Hematopoietic multipotent progenitor cell treated with erythropoietin and hydrocortisone succinate and interleukin-3 and kit ligand, for 4 days (in vitro differentiated cells): ENCODE measurements at regions not wholly inside any gene's neighbourhood (a gene's known extent, or its start where the extent isn't known, plus 50 kb on each side); places are given as distances from the start of the nearest gene placed in this dataset.

Source experiments
- DNase-seq: peaks from one replicate; pipeline ENCODE4 v3.0.0-alpha.2; 2015

DNA sequence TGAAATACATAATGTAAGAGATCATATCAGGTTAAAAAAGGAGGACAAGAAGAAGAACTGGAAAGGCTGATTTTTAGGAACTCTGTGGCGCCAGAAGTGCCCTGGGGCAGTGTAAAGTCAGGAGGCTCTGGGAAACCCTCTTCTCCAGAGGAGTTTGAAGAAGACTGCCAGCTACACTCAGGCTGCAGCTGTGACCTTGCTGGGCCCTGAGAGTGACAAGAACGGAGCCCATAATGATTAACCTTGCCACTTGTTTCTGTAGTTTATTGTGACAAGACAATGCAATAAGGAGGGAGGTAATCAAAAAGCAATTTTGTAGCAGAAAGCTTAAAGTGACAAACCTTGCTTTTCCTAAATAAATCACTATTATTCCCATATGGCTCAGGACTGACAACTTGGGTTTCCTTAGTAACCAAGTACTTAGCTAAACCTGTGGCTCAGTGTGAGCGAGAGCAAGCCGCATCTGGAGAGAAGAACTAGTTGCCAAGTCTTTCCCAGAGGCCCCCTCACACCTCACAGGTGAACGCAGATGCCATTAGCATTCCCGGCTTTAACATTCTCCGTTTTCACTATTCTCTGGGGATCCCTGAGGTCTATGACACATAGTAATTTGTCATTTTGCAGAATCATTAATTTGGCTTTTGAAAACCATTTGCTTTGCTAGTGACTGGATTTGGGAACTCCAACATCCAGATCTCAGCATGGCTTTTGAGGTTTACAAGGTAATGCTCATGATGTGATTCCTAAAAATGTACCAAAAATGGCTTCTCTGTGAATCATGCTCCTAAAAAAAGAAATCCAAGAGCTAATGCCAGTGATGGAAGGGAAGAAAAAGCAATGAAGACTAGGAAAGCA is 115.9 kb downstream of the OMA1 start:
- no peak for DNase-seq

DNA sequence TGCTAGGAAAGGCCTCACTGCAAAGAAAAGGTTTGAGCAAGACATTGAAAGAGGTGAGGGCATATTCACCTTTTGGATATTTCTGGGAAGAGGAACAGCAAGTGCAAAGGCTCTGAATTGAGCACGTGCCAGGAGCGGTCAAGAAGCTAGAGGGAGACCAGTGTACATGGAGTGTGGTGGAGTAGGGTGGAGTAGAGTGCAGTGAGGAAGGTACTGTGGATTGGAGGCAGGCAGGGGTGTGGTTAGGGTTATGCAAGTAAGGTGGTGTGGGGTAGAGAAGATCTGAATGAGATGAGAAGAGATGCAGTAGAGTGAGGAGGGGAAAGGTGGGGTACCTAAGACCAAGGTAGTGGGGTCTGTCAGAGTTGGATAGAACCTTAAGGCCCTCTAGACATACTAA is 119.6 kb downstream of the OMA1 start:
- DNase-seq = no peak

DNA sequence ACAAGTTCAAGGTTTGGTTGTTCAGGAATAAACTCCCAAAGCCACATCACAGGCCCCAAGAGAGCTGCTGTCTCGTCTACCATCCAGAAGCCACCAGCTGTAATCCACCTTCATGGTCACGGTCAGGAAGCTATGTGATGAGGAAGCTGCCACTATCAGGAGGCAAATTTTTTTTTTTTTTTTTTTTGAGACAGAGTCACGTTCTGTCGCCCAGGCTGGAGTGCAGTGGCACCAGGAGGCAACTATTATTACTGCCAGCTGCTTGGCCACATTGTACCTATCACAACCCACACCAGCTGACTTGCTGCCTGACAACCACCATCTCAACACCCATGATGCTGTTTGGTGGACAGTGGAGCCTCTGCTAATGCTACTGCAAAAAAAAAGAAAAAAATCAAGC is 124.1 kb downstream of the OMA1 start:
- DNase-seq = no peak

DNA sequence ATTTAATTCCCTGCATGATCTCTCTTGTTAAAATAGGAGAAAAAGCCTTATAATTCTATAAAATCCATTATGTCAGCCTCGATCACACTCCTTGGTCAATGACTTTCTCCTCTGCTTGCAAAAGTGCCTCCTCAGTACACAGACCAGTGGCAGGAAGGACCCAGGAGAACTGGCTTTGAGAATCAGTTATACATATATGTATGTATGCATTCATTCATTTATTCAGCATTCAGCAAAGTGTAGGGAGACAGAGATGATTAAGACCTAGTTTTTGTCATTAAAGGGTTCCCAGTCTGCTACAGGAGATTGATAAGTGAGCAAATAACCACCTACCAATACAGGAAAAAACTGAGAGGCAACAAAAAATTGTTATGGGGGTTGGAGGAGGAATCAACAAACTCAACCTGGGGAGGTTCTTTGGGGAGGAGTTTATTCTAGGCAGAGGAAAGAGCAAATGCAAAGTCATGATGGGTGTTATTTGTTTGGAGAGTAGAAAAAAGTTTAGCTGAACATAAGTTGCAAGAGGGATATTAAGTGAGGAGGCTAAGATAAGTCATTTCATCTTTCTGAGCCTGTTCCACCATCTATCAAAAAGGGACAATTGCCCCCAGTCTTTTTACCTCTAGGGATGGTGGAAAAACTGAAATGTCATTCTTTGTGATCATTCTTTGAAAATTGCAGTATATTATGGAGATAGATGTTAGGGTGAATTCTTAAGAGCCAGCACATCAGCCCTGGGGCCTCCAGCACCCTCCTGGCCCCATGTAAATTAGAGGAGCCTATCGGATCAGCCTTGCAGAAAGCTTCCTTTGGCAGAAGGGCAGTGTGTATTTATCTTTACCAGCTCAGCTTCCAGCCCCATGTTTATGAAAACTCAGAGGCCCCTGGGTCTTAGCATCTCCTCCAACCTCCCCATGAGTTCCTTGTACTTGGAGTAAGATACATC is 128.0 kb downstream of the OMA1 start:
- no peak for DNase-seq

DNA sequence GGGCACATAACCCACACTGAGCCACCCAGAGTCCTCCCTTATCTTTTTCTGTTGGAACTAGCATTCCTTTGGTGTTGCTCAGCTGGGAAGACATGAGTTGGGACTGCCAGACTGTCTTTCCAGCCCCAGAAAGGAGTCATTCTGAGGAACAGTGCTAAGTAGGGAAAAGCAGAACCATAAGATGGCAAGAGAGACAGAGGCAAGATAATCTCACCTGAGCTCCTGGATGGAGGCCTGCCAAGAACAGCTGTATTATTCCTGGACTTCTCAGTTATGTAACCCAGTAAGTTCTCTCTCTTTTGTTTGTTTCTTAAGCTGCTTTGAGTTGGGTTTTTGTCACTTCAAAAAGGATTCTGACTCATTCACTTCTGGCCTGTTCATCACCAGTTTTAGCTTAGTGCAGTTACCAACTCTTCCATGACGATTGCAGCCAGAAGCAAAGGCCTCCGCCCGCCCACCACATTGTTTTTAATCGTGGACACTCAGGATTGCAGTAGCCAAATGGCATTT is 134.4 kb downstream of the OMA1 start:
- no peak for DNase-seq

DNA sequence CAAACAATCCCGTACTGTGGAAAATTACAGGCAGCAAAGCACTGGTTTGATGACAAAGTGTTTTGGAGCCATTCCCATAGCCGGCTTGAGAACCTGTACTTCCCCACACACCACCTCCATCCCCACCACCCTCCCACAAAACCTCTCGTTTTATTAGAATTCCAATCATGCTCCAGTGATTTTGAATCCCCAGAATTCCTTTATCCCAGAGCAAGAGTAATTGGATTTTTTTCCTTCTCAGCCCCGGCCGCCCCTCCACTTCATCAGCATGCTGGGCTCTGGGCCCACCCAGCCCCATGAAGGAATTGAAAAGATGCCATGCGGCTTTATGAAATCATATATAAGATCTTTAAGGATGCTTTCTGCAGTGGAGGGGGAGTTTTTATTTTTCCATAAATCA is 136.6 kb downstream of the OMA1 start:
- no peak for DNase-seq

DNA sequence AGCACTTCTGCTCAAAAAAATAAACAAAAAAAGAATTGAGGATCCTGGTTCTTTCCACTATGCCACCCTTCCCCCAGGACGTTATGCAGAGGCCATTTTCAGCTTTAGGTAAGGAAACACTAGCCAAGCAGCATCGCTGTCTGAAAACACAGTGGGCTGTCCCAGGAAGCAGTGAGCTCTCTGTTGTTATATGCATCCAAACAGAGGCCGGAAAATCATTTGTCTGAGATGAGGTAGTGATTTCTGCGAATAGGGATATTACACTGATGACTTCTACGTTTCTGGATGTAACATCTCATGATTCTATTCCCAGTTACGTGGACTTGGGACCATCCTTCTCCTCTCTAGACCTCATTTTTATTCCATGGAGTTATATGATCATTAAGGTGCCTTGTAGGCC is 137.2 kb downstream of the OMA1 start:
- no peak for DNase-seq

DNA sequence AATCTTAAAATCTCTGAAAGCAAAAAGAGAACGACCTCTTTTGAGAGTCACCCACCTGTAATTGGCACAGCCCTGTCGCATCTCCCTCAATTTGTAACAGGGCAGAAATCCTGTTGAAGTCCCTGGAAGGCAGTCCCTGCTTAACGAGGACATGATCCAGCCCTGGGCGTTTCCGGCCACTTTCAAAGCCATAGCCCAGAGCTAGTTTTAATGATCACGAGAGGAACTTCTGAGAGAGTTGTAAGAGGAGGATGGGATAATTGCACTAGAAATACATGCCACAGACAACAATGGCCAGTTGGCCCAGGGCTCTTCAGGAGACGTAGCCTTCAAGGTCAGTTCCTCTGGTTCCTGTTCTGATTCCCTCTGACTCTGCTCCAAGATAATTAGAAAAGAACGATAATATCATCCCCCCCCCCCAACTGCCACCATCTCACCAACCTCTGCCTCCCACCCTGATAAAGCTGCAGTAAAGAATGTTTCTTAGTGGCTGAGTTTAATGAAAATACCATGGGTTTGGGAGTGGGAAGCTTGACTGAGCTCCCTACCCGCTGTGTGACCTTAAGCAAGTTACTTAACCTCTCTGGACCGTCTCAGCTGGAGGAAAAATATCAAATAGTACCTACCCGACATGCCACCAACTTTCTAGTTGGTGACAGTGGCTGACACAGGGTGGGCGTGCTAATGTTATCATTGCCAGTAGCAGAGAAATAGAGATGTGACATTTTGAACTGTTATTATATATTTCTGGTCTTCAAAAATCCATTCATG is 140.0 kb downstream of the OMA1 start:
- DNase-seq = no peak

DNA sequence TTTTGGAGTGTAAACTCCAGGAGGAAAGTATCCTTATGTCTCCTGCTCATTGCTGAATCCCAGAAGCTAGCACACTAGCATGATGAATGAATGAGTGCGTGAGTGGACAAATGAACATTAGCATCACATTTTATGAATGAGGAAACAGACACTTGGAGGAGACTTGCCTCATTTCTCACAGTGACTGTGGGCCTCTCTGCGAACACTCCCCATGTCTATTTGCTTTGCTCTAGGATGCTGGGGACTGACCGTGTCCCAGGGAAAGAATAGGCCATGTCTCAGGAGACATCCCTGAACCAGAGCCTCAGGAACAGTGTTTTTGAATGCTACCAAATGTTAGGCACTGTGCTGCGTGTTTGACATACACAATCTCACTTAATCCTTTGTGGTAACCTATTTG is 140.9 kb downstream of the OMA1 start:
- no peak for DNase-seq

DNA sequence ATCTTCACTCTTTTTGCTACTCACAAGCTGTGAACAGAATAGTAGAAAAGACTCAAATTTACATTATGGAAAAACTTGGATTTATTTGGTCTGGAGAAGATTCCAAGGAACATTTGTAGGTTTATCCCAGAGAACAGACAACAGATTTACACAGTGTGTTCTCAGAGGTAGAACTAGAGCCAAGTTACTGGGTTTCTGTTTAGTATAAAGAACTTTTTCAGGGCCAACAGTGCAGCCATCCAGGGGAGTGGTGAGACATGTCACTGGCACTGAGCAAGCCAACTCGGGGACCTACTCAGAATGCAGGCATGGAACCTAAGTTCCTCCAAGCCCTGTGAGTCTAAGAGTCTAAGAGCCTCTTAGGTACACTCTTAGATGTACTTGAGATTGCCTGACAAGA is 142.6 kb downstream of the OMA1 start:
- no peak for DNase-seq

DNA sequence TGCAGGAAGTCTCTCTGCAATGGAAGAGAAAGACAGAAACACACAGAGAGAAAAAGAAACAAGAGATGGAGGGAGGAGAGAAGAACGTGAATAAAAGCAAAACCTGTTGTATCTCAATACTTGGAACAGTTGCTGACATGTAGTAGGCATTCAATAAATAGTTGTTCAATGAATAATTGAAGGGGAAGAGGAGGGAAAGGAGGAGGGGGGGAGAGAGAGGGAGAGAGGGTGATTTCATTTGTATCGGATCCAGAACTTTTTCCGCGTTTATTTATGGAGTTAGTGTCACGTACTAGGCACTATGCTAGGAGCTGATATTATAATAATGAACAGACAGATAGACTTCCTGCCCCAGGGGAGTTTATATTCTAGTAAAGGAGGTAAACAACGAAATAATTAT is 144.1 kb downstream of the OMA1 start:
- DNase-seq = no peak

DNA sequence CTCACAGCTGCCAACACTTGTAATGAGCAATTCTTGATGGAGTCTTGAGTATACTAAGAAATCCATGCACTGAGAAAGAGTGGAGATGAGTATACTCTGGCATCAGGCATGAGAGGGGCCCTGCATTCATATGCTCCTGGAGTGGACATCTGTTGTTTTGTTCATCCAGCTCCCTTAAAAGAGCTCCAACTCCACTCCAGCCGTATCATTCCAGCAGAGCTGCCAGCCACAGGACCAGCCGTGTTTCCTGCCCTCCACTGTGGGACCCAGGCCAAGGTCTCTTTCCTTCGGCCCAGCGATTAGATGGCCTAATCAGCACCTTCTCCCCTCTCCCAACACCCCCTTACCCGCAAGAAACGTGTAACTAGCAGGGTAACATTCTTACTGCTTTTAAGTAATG is 144.5 kb downstream of the OMA1 start:
- DNase-seq = no peak

DNA sequence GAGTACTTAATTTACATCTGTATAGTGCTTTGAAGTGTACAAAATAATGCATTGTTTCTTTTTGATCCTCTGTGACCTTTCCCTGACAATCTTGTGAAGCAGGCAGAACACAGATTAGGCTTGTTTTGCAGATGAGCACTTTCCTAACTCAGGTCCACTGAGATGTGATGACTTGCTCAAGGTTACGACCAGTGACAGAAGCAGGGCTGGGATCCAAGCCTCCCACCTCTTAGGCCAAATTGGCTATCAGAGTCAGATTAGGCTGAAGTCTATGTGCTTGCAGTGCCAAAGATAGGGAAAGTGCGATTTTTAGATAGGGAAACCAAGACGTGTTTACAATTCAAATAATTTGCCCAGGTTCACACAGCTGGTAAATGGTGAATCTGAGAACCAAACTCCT is 147.3 kb downstream of the OMA1 start:
- DNase-seq = no peak

DNA sequence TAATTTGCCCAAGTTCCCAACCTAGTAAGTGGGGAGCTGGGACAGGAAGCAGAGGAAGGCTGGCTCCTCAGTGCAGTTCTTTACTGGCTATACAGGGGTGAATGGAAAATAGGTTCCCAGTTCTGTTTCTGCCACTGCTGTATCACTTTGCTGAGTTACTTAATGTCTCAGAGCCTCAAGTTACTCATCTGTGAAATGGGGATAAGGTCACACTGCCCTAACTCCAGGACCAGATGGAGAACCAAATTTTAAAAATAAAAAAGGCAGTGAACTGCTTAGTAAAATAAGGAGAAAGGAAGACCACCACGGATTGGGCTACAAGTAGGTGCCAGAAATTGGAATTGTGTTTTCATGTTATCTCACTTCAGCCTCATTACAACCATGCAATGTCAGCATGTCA is 147.8 kb downstream of the OMA1 start:
- DNase-seq = no peak

DNA sequence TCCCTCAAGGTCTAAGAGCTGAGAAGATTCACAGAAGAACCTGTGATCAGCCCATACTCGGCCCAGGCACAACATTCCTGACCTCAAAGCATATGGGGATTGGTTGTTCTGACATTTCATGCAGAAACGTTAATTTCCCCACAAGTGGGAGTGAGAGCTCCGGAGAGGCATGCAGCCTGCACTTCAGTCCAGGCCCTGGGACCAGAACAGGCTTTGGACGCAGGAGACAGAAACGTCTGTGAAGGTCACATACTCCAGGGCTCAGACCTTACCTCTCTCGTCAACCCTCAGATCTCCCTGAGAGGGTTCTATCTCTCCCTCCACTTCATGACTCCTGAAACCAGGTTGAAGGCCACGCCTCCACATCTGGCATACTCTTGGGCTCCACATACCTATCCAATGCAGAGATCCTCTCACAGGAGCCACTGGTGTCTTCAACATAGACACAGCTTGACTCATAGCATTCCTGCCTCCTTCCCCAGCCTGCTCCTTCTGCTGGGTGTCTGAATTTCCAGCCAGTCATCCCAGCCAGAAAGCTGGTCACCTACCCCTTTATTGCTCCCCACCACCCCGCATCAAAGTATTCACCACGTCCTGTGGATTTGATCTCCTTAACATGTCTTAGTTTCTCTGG is 149.2 kb downstream of the OMA1 start:
- no peak for DNase-seq

DNA sequence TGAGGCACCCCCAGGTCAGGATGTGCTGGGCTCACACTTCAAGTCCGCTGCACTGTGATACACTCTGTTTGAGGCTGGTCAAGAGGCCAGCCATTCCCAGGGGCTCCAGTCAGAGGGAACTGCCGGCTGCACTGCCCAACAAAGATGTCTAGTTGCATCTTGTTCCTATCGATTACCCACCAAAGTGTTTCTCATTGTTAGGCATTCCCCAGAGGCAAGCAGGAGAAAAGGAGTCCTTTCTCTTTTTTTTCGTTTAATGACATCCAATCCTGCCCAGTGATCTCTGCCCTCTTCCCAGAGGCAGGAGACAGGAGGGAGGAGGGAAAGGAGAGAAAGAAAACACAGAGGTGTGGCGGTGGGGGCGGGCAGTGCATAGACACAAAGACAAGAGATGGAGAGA is 150.4 kb downstream of the OMA1 start:
- no peak for DNase-seq

DNA sequence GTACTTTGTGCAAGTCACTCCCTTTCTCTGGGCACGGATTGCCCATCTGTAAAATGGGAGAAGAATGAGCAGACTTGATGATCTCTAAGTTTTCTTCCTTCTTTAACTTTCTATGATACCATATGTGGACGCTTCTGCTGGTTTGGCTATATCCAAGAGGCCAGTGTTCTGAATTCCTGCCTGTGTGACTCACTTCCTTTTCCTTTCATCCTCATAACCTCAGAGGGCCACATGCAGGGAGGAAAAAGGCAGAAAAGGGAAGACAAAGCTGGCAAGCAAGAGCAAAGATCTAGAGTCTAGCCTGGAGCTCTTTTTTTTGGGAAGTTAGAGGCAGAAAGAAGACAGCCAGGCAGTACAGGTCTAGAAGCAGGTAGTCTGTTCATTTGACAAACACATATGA is 151.2 kb downstream of the OMA1 start:
- no peak for DNase-seq

DNA sequence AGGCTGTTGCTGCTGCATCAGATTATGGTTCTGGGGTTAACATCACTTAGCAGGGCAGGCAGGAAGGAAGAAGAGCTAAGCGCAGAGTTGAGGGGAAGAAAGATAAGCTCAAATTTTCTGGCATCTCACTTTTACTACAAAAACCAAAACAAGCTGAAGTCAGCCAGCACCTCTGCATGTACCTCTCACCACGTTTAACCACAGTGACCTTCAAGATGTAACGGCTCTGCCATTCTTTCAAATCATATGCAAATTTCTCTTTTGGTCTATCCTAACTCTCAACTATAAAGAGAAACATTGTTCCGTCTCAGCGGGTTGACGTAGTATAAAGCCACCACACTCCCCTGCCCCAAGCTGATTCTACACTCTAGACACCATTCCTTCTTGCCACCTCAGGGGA is 154.4 kb downstream of the OMA1 start:
- peak; percentile 2 for DNase-seq

DNA sequence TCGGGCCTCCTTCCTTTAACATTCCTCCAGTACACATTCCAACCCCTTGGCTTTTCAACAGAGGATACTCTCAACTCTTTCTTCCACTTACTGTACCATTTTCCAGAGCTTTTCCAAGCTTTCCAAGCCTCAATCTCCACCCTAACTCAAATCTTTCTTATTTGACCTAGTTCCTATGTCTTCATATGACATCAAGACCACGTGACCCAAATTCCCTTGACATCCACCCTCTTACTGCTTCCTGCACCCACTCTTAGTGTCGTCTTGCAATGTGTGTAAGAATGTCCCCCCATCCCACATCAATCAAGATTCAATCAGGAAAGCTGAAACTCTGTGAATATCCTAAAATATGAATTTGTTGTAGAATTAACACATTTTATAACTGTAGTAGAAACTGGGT is 155.0 kb downstream of the OMA1 start:
- DNase-seq = no peak

DNA sequence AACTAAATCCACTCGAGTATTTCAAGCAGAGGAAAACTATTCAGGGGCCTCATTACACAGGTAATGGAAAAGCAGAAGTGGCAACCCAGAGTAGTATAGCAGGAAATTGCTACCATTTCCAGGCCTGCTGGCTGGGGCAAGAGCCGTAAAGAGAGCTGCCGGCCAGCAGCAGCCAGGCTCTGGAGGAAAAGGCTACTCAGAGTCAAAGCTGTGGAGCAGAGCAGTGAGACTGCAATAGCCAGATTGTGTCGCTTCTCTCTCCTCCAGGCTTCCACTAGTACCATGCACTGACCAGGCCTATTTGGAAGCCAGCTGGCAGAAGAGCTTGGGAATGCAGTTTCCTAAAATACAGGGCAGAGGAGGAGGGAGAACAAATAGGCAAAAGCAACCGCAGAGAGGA is 155.5 kb downstream of the OMA1 start:
- peak; percentile 53 for DNase-seq

DNA sequence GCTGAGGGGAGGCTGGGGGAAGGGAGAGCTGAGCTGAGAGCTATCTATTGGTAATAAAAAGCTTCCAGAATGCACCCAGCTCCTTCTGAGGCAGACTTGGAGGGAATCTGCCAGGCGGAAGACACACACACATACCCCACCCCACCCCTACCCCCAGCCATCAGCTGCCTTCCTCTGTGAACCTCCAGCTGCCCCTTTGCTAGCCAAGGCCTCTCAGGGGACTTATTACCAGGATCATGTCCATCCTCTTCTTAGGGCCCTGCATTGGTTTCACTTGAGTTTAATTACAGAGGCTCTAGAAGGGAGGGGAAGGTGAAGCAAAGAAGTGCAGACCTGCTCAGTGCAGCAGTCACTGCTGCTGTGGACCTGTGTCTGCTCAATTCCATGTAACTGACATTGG is 156.4 kb downstream of the OMA1 start:
- DNase-seq = no peak

DNA sequence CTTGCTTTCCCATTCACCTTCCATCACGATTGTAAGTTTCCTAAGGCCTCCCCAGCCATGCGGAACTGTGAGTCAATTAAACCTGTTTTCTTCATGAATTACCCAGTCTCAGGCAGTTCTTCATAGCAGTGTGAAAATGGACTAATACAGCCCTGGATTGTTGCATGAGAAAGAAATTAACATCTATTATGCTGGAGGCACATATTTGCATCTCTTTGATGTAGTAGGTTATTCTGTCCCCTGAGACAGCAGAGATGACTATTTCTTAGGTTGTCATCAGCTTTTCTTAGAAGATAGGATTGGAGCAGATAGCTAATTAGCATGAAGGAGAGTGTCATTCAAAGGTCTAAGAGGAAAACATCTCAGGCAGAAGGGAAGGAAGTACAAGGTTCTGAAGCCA is 166.2 kb downstream of the OMA1 start:
- DNase-seq = no peak

DNA sequence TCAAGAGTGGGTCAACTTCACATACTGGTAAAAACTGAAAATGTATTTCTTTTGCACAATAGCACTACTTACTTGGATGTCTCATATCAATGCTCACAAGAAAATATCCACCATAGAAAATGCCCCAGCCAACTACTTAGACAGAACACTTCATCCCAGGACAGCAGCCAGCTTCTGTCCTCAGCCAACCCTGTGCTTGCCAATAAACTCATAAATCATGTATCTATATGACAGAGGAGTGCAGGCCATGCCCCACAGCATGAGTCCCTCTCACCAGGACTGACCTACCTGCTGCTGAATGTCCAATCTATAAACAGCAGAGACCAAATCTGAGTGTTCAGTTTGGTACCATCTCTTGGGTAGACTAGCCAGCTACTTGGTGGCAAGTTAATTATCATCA is 179.3 kb downstream of the OMA1 start:
- no peak for DNase-seq
